Heart left ventricle (tissue), 16 donors: ENCODE measurements at regions not wholly inside any gene's neighbourhood (a gene's known extent, or its start where the extent isn't known, plus 50 kb on each side); places are given as distances from the start of the nearest gene placed in this dataset.

Experiments used
- ATAC-seq, 4 donors: fragments of 200-7000 bp; cut with Tn5 transposase; one replicate each; pipeline ENCODE4 v1.9.1; 2020 to 2022; ENCODE audit warnings: moderate library complexity in 4 of 4, mild to moderate bottlenecking in 3 of 4, moderate number of reproducible peaks in 1 of 4
- DNase-seq, 5 donors: peaks; one replicate each; pipeline ENCODE4 v3.0.0-alpha.2; 2020
- H3K27ac ChIP-seq, 12 donors: fragments of 200-600 bp; sonication (generic) in 4 of 12; one replicate each; pipeline versions ENCODE4 v1.5.0 to v1.8.0; 2016 to 2022; ENCODE audit warnings: mild to moderate bottlenecking in 2 of 12
- H3K27me3 ChIP-seq, 9 donors: fragments of 200-600 bp; sonication (generic) in 2 of 9; one replicate each; pipeline versions ENCODE4 v1.5.1 to v1.8.0; 2016 to 2022; ENCODE audit warnings: mild to moderate bottlenecking in 3 of 9
- H3K36me3 ChIP-seq, 9 donors: fragments of 200-600 bp; sonication (generic) in 2 of 9; one replicate each; pipeline versions ENCODE4 v1.5.0 to v1.8.0; 2018 to 2022; ENCODE audit warnings: mild to moderate bottlenecking in 2 of 9
- H3K4me1 ChIP-seq, 12 donors: fragments of 200-600 bp; sonication (generic) in 4 of 12; one replicate each; pipeline versions ENCODE4 v1.5.0 to v1.8.0; 2016 to 2022; ENCODE audit warnings: mild to moderate bottlenecking in 3 of 12
- H3K4me3 ChIP-seq, 12 donors: fragments of 200-600 bp; sonication (generic) in 4 of 12; one replicate each; pipeline versions ENCODE4 v1.5.0 to v1.8.0; 2017 to 2022; ENCODE audit warnings: mild to moderate bottlenecking in 9 of 12, moderate library complexity in 4 of 12
- H3K9me3 ChIP-seq, 12 donors: fragments of 200-600 bp; sonication (generic) in 4 of 12; one replicate each; pipeline versions ENCODE4 v1.5.0 to v1.8.0; 2016 to 2022; ENCODE audit warnings: mild to moderate bottlenecking in 1 of 12
- CTCF ChIP-seq, 12 donors: fragments of 200-600 bp; sonication (generic) in 4 of 12; IDR thresholded peaks; one replicate each; pipeline versions ENCODE4 v1.5.0 to v1.8.0; 2018 to 2022; ENCODE audit warnings: antibody characterized with exemption in 12 of 12, mild to moderate bottlenecking in 5 of 12
- POLR2A ChIP-seq, 2 donors: fragments of 450-650 bp; IDR thresholded peaks; one replicate each; pipeline ENCODE4 v1.6.1; 2017; ENCODE audit warnings: antibody characterized with exemption in 2 of 2, mild to moderate bottlenecking in 2 of 2, moderate library complexity in 2 of 2
- WGBS, 4 donors: extraction: QIAGEN DNeasy Blood & Tissue Kit in 2 of 4; methylation state at CpG; one replicate each; pipeline versions ENCODE4 v1.1.5 to v1.1.7; 2013 to 2018; 5-methylcytosine and 5-hydroxymethylcytosine counted together
- intact Hi-C, 10 donors: fragments of 100-400 bp; cut with DNase I; formaldehyde crosslinking; loops; one replicate each; pipeline versions ENCODE4 v1.11.1 to v1.14.2; 2022
- donor health status: ischemic (EF 13 %, LVEDD 7.1; RV severe dilation, severe dysfunction).
- donor health status: healthy with polysubstance abuse.
- donor health status: DM: no; HTN: yes; CAD: no.
- donor health status: DM: no; HTN: no; CAD: no.
- donor health status: ischemic (EF 25% LVEDD 6.9; RV normal size, moderate dysfunction).
- donor health status: ischemic (EF 25% LVEDD 5.7; RV mildly dilated, moderate dysfunction).
- donor health status: healthy.
- donor health status: DM: yes; HTN: yes; CAD: no.
- donor health status: ischemic (EF 35%, LVEDD 5.7; RV mildly dilated, moderate dysfunction).
- donor health status: nonischemic (EF 11% LVEDD 7.7; RV severe dilation, severe dysfunction).
- donor health status: DM: yes; HTN: yes; CAD: no.
- donor health status: PGD.
- donor health status: ischemic (EF 29% LVEDD 5.4; RV normal size, mild dysfunction).
- donor health status: nonischemic (EF 23%, LVEDD 6.1; RV moderate dilation, normal function).

GRCh38 chr5:109611505-109611904, 78.2 kb upstream of the MAN2A1 start:
- Histone ChIP-seq H3K4me1 (no peaks in the 10 kb centered on the region), H3K27ac (no peak overlapping the region), H3K36me3 (no peaks in the 10 kb centered on the region), H3K27me3 (no peaks in the 10 kb centered on the region), H3K9me3 (no peaks in the 10 kb centered on the region), H3K4me3 (no peak overlapping the region)
- intact Hi-C loops, result no loop called here
- DNase-seq (no peak), ATAC-seq (no peak)
- WGBS, 4 donors, result 58 to 83% (median 81%) methylated on average over 3 of the region's 3 CpGs
- TF ChIP-seq POLR2A (IDR thresholded peaks at IDR 0.05) (no peak), CTCF (IDR thresholded peaks at IDR 0.05) (no peak)

GRCh38 chr5:109611061-109611460, 78.7 kb upstream of the MAN2A1 start:
- H3K36me3 ChIP-seq, result no peaks in the 10 kb centered on the region
- H3K9me3 ChIP-seq, result no peaks in the 10 kb centered on the region
- H3K27ac ChIP-seq, result no peak overlapping the region
- TF ChIP-seq POLR2A (IDR thresholded peaks at IDR 0.05), result no peak
- no peak for DNase-seq
- intact Hi-C loops, result no loop called here
- no peaks in the 10 kb centered on the region for H3K4me1 ChIP-seq
- no peaks in the 10 kb centered on the region for H3K27me3 ChIP-seq
- no peak for ATAC-seq
- no peak overlapping the region for H3K4me3 ChIP-seq
- 85 to 86% (median 86%) methylated on average over 4 of the region's 4 CpGs for WGBS, 4 donors

GRCh38 chr5:109610581-109610980, 79.1 kb upstream of the MAN2A1 start:
- no peak for DNase-seq
- no peaks in the 10 kb centered on the region for H3K9me3 ChIP-seq
- H3K27me3 ChIP-seq, result no peaks in the 10 kb centered on the region
- H3K36me3 ChIP-seq, result no peaks in the 10 kb centered on the region
- 54 to 62% (median 58%) methylated on average over 3 of the region's 3 CpGs for WGBS, 4 donors
- TF ChIP-seq POLR2A (IDR thresholded peaks at IDR 0.05) (no peak), CTCF (IDR thresholded peaks at IDR 0.05) (no peak)
- ATAC-seq, result no peak
- intact Hi-C loops, result no loop called here
- no peak overlapping the region for H3K4me3 ChIP-seq
- no peak overlapping the region for H3K27ac ChIP-seq
- no peaks in the 10 kb centered on the region for H3K4me1 ChIP-seq

GRCh38 chr5:109605207-109605730, 84.5 kb upstream of the MAN2A1 start:
- intact Hi-C loops, result no loop called here
- Histone ChIP-seq H3K9me3 (no peaks in the 10 kb centered on the region), H3K4me1 (no peaks in the 10 kb centered on the region), H3K36me3 (no peaks in the 10 kb centered on the region), H3K27me3 (no peaks in the 10 kb centered on the region), H3K4me3 (no peak overlapping the region), H3K27ac (no peak overlapping the region)
- no peak for ATAC-seq
- 68 to 77% (median 74%) methylated on average over 3 of the region's 3 CpGs for WGBS, 4 donors
- DNase-seq, result no peak
- TF ChIP-seq POLR2A (IDR thresholded peaks at IDR 0.05) (no peak), CTCF (IDR thresholded peaks at IDR 0.05) (no peak)

- DNase-seq, result no peak
- no peak for TF ChIP-seq CTCF (IDR thresholded peaks at IDR 0.05)
- TF ChIP-seq POLR2A (IDR thresholded peaks at IDR 0.05), result no peak
- Histone ChIP-seq H3K4me3 (no peak overlapping the region), H3K36me3 (no peaks in the 10 kb centered on the region), H3K27ac (no peak overlapping the region), H3K9me3 (no peaks in the 10 kb centered on the region), H3K4me1 (no peaks in the 10 kb centered on the region), H3K27me3 (no peaks in the 10 kb centered on the region)
- intact Hi-C loops, result no loop called here
- ATAC-seq, result no peak
- 83 to 100% (median 98%) methylated on average over 1 of the region's 1 CpG for WGBS, 4 donors
Observed at GRCh38 chr5:109604758-109605157, 85.0 kb upstream of the MAN2A1 start.
